Amygdala (tissue), 56 donors: ENCODE measurements at regions not wholly inside any gene's neighbourhood (a gene's known extent, or its start where the extent isn't known, plus 50 kb on each side); places are given as distances from the start of the nearest gene placed in this dataset.

Experiments used
- DNase-seq, 56 donors: peaks; one replicate each; lab custom pipeline; 2025; lab: John Stamatoyannopoulos, UW

- DNase-seq, result no peak
These were observed 171.2 kb upstream of the PRPS1L1 start for GRCh38 chr7:18198868-18199267.

DNA sequence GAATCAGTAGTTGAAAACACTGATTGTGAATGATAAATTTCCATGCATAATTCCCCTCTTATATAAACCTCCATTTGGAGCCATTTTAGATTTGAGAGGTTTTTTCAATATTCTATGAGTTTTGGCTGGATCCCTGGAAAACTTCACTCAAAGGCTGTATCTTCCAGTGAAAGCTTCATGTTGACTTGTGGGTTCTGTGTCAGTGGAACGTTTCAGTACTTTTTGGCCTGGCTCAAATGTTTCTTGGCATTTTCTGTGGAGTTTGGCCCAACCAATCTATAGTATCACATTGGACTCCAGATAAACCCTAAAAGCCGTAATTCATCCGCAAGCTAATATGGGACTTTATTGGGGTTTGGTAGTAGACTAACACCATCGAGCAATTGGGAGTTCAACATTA is 172.6 kb upstream of the PRPS1L1 start:
- no peak for DNase-seq

DNA sequence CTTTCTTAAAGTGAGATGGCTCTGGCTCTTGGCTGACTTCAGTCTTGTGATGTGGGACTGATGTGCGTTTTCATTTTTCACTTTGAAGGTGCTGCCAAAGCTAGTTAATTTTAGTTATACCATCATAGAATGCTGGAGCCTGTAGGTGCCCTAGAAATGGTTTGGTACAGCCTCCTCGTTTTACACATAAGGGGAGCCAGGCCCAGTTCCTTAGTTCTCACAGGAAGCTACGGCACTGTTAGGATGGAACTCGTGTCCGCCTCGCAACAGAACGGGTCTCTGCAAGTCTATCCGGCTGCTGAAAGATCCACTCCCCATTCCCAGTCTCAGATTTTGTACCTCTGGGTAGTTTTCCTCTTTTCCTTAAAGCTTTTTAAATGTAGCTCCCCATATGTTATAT is 173.2 kb upstream of the PRPS1L1 start:
- DNase-seq, result peak in 1 of 56 donors; percentile 3

DNA sequence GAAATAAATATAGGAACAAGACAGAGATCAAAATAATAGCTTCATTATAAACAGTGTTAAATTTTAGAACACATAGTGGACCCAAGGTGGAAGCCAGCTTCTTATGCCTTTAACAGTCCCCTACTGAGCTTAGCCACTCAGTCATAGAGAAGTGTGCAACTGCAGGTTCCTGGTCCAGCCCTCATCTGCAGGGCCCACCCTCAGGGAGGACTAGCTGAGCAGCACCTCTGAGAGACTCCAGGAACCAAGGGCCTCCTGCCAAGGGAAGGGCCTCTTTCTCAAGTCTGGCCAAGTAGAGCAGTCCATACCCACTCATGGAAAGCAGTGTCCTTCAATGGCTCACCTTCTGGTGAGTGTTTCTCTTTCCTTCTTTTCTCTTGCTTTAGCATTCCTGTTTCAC is 173.7 kb upstream of the PRPS1L1 start:
- no peak for DNase-seq

- DNase-seq, result no peak
These were observed 174.8 kb upstream of the PRPS1L1 start for GRCh38 chr7:18202315-18203045.

DNA sequence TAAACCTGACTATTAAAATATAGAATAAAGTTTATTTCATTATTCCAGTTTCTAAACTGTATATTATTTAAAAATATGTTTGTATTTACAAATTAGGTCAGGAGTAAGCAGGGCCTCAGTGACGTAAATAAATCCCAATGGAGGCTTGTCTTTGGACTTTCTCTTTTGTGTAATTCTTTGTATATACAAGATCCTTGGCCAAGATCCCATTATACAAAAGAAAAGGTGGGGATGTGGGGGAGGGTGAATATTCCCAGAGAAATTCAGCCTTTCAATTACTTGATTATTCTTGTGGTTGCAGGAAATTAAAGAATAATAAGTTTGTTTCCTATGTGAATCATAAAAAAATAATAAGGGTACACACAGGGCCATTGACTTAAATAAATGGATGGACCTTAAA is 178.7 kb upstream of the PRPS1L1 start:
- no peak for DNase-seq

GRCh38 chr7:18208921-18209320 is 181.3 kb upstream of the PRPS1L1 start:
- no peak for DNase-seq

GRCh38 chr7:18210377-18210776 is 182.7 kb upstream of the PRPS1L1 start:
- no peak for DNase-seq

DNA sequence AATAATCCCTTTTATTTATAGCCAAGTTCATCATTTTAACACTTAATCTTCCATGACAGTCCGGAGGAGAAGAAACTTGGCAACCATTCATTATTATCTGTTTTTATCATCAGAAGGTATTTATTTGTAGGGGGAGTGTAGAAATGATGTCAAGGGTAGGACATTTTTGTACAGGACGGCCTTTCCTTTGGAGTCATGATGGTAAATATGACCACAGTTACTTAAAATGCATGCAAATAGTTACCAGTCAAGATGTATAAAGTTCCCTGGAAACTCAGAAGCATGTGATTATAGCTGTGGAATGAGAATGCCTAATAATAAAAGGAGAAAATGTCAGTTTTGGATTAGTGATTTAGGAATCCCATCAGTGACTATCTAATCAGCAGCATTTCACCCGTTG is 183.1 kb upstream of the PRPS1L1 start:
- no peak for DNase-seq

GRCh38 chr7:18212308-18212707 is 184.7 kb upstream of the PRPS1L1 start:
- no peak for DNase-seq

GRCh38 chr7:18212758-18213157 is 185.1 kb upstream of the PRPS1L1 start:
- no peak for DNase-seq

GRCh38 chr7:18213652-18214051 is 186.0 kb upstream of the PRPS1L1 start:
- no peak for DNase-seq

DNA sequence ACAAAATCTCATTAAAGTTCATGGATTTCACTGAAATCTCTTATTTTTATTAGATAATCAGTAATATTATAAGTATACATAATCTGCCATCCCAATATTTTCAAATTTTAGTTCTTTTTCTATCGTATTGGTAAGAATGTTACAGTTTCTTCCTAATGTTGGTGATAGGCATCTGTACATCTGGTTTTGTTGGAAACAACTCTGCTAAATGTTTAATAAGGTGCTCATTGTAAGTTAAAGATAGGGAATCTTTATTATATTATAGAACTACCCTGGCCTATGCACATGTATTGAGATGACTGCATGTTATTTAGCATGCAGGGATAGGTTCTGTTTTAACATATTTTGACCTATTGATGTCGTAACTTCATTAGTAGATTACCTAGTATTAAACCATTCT is 188.6 kb upstream of the PRPS1L1 start:
- DNase-seq, result no peak

- no peak for DNase-seq
These were observed 194.0 kb upstream of the PRPS1L1 start for GRCh38 chr7:18221377-18222293.

GRCh38 chr7:18222636-18223035 is 195.0 kb upstream of the PRPS1L1 start:
- DNase-seq, result no peak

GRCh38 chr7:18224138-18224537 is 196.5 kb upstream of the PRPS1L1 start:
- no peak for DNase-seq

DNA sequence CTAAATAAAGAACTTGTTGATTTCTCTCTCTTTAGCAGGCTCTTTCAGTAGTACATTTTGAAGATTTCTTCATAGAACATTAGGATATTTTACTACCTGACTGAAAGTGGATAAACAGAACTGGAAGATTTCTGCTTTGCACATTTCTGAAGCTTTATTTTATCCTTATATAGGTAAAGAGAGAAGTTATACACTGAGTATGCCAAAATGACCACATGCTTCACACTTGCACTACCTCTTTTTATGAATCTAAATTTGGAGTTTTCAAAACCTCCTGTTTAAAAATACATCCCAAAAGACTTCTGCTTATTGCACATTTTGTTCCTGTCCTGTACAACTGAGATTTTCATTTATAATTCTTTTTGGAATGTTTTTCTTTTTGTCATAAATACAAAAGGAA is 197.4 kb upstream of the PRPS1L1 start:
- DNase-seq, result no peak

DNA sequence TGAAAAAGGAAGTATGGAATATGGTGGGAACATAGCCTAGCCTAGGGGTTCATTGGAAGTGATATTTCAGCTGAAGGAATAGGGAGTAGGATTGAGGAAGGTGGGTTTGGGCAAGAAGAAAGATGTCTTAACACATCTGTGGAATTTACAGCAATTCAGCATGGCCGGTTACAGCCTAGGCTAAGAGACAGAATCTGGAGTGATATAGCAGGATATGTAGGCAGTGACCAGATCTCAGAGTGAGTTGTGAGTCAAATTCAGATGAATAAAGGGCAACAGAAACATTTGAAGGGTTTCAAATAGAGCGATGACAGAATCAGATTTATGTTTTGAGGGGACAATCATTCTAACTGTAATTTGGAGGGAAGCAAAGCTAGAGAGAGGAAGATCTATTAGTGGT is 199.0 kb upstream of the PRPS1L1 start:
- DNase-seq, result no peak

GRCh38 chr7:18228686-18229085 is 201.0 kb upstream of the PRPS1L1 start:
- DNase-seq, result no peak

DNA sequence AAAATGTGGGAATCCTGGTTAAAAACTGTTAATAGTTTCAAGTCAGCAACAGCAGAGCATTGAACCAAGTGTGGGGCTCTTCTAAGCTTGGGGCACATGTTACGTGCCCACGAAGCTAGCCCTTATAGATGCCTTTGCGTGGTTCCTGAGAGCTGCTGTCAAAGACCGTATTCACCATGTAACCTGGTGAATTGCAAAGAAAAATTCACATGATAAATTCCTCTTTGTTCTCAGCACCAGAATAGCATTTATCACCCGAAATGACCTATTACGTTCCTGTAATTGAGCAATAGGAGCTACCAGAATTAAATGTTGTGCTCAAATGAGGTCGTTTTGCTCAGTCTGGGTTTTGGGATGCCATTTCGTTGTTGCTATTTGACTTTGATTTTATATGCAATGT is 202.6 kb upstream of the PRPS1L1 start:
- DNase-seq, result no peak

- no peak for DNase-seq
These were observed 204.2 kb upstream of the PRPS1L1 start for GRCh38 chr7:18231854-18232253.

GRCh38 chr7:18234519-18234918 is 206.9 kb upstream of the PRPS1L1 start:
- no peak for DNase-seq
